ENCODE measurements at regions not wholly inside any gene's neighbourhood (a gene's known extent, or its start where the extent isn't known, plus 50 kb on each side); places are given as distances from the start of the nearest gene placed in this dataset.

GRCh38 chr17:22123536-22124281 is 431.4 kb downstream of the KCNJ18 start:
- no peak for TF ChIP-seq CTCF (IDR thresholded peaks at IDR 0.05)
- no peak for TF ChIP-seq EZH2phosphoT487 (IDR thresholded peaks at IDR 0.05)
- no peak for TF ChIP-seq EZH2 (IDR thresholded peaks at IDR 0.05)

Measured in neural progenitor cell (in vitro differentiated cells).